Activated B cell treated with CpG ODN at 0.5 μM for 24 hours (primary cell): ENCODE measurements at regions not wholly inside any gene's neighbourhood (a gene's known extent, or its start where the extent isn't known, plus 50 kb on each side); places are given as distances from the start of the nearest gene placed in this dataset.
"Not testable (repeated sequence)": the region's sequence is repeated elsewhere in the genome, so short reads cannot be mapped to it uniquely, and the experiment has no call there.

Experiments used
- ATAC-seq: fragments of 200-7000 bp; cut with Tn5 transposase; one replicate; pipeline ENCODE4 v1.10.0; 2021; ENCODE audit warnings: low read depth, mild to moderate bottlenecking, moderate library complexity
- CTCF ChIA-PET: fragments of 350-600 bp; sonication (Branson Sonifier 250); formaldehyde crosslinking; loops from one replicate; lab custom pipeline; 2021; ENCODE audit warnings: antibody characterized with exemption; lab: Charles Lee
- POLR2A ChIA-PET: fragments of 350-600 bp; sonication (Branson Sonifier 250); formaldehyde crosslinking; loops from one replicate; lab custom pipeline; 2021; ENCODE audit warnings: antibody characterized with exemption; lab: Charles Lee
- DNase-seq: peaks from one replicate; pipeline ENCODE4 v3.0.0; 2022
- H3K27ac Mint-ChIP-seq: one replicate; pipeline ENCODE4 v1.8.0; 2020; ENCODE audit warnings: mixed read lengths
- H3K27me3 Mint-ChIP-seq: one replicate; pipeline ENCODE4 v1.8.0; 2021; ENCODE audit warnings: mixed read lengths
- H3K36me3 Mint-ChIP-seq: one replicate; pipeline ENCODE4 v1.8.0; 2021; ENCODE audit warnings: low read depth, mixed read lengths
- H3K4me1 Mint-ChIP-seq: one replicate; pipeline ENCODE4 v1.8.0; 2021; ENCODE audit warnings: mixed read lengths
- H3K4me3 Mint-ChIP-seq: one replicate; pipeline ENCODE4 v1.8.0; 2020; ENCODE audit warnings: mild to moderate bottlenecking, mixed read lengths
- H3K9me3 Mint-ChIP-seq: one replicate; pipeline ENCODE4 v1.8.0; 2020; ENCODE audit warnings: mixed read lengths
- CTCF ChIP-seq: fragments of 200-600 bp; IDR thresholded peaks from one replicate; pipeline ENCODE4 v1.8.0; 2022; ENCODE audit warnings: antibody characterized with exemption, mild to moderate bottlenecking
- intact Hi-C: fragments of 100-400 bp; cut with micrococcal nuclease; formaldehyde crosslinking; loops from one replicate; pipeline ENCODE4 v1.15.1; 2024

GRCh38 chr2:97348265-97348664 lies 235.3 kb downstream of the ANKRD36 start:
- intact Hi-C loops, result no loop called here
- H3K27me3 Mint-ChIP-seq, result peaks cover 2% of the 10 kb centered on the region
- H3K4me3 Mint-ChIP-seq, result no peak overlapping the region
- POLR2A ChIA-PET, result no interaction called here
- no peaks in the 10 kb centered on the region for H3K9me3 Mint-ChIP-seq
- H3K4me1 Mint-ChIP-seq, result peaks cover 4% of the 10 kb centered on the region
- TF ChIP-seq CTCF, result no peak
- ATAC-seq, result no peak
- no peak for DNase-seq
- CTCF ChIA-PET, result no interaction called here
- no peak overlapping the region for H3K27ac Mint-ChIP-seq
- H3K36me3 Mint-ChIP-seq, result no peaks in the 10 kb centered on the region

GRCh38 chr2:97344937-97345336 lies 232.0 kb downstream of the ANKRD36 start:
- ATAC-seq, CTCF ChIA-PET, DNase-seq, POLR2A ChIA-PET, H3K27ac Mint-ChIP-seq, H3K4me1 Mint-ChIP-seq, H3K9me3 Mint-ChIP-seq, intact Hi-C loops, H3K36me3 Mint-ChIP-seq, H3K4me3 Mint-ChIP-seq, H3K27me3 Mint-ChIP-seq: not testable (repeated sequence)

- H3K9me3 Mint-ChIP-seq, H3K27ac Mint-ChIP-seq, H3K36me3 Mint-ChIP-seq, POLR2A ChIA-PET, CTCF ChIA-PET, H3K4me1 Mint-ChIP-seq, DNase-seq, H3K4me3 Mint-ChIP-seq, H3K27me3 Mint-ChIP-seq, intact Hi-C loops: not testable (repeated sequence)
- peak; percentile 72 for ATAC-seq
Observed at GRCh38 chr2:97333674-97334073, 220.7 kb downstream of the ANKRD36 start.

- CTCF ChIA-PET, H3K4me3 Mint-ChIP-seq, H3K4me1 Mint-ChIP-seq, intact Hi-C loops, H3K9me3 Mint-ChIP-seq, DNase-seq, H3K27me3 Mint-ChIP-seq, POLR2A ChIA-PET, H3K27ac Mint-ChIP-seq, H3K36me3 Mint-ChIP-seq: not testable (repeated sequence)
- ATAC-seq, result peak; percentile 77
Observed at GRCh38 chr2:97332184-97332583, 219.2 kb downstream of the ANKRD36 start.

- ATAC-seq, H3K27ac Mint-ChIP-seq, DNase-seq, POLR2A ChIA-PET, H3K4me3 Mint-ChIP-seq, intact Hi-C loops, H3K4me1 Mint-ChIP-seq, H3K36me3 Mint-ChIP-seq, H3K9me3 Mint-ChIP-seq, CTCF ChIA-PET, H3K27me3 Mint-ChIP-seq: not testable (repeated sequence)
Observed at GRCh38 chr2:97321936-97322713, 209.2 kb downstream of the ANKRD36 start.

- CTCF ChIA-PET, H3K36me3 Mint-ChIP-seq, H3K9me3 Mint-ChIP-seq, H3K4me1 Mint-ChIP-seq, H3K4me3 Mint-ChIP-seq, DNase-seq, H3K27me3 Mint-ChIP-seq, intact Hi-C loops, POLR2A ChIA-PET, H3K27ac Mint-ChIP-seq, ATAC-seq: not testable (repeated sequence)
Observed at GRCh38 chr2:97315358-97315757, 202.4 kb downstream of the ANKRD36 start.

- POLR2A ChIA-PET, H3K36me3 Mint-ChIP-seq, CTCF ChIA-PET: not testable (repeated sequence)
Observed at GRCh38 chr2:97312426-97312825, 199.5 kb downstream of the ANKRD36 start.

GRCh38 chr2:97305426-97305825 lies 192.5 kb downstream of the ANKRD36 start:
- CTCF ChIA-PET, intact Hi-C loops, H3K27ac Mint-ChIP-seq, H3K27me3 Mint-ChIP-seq, H3K36me3 Mint-ChIP-seq, ATAC-seq, H3K4me3 Mint-ChIP-seq, H3K9me3 Mint-ChIP-seq, POLR2A ChIA-PET, H3K4me1 Mint-ChIP-seq, DNase-seq: not testable (repeated sequence)

More at GRCh38 chr2:97312426-97312825, 199.5 kb downstream of the ANKRD36 start:
- H3K4me3 Mint-ChIP-seq, H3K27ac Mint-ChIP-seq, DNase-seq, H3K4me1 Mint-ChIP-seq, ATAC-seq, H3K27me3 Mint-ChIP-seq, H3K9me3 Mint-ChIP-seq, intact Hi-C loops: not testable (repeated sequence)

GRCh38 chr2:97302881-97303280 lies 189.9 kb downstream of the ANKRD36 start:
- H3K27ac Mint-ChIP-seq, CTCF ChIA-PET, ATAC-seq, H3K27me3 Mint-ChIP-seq, intact Hi-C loops, H3K9me3 Mint-ChIP-seq, DNase-seq, H3K4me1 Mint-ChIP-seq, H3K36me3 Mint-ChIP-seq, POLR2A ChIA-PET, H3K4me3 Mint-ChIP-seq: not testable (repeated sequence)

- intact Hi-C loops, ATAC-seq, H3K27me3 Mint-ChIP-seq, H3K27ac Mint-ChIP-seq, DNase-seq, POLR2A ChIA-PET, H3K36me3 Mint-ChIP-seq, H3K4me3 Mint-ChIP-seq, CTCF ChIA-PET, H3K4me1 Mint-ChIP-seq, H3K9me3 Mint-ChIP-seq: not testable (repeated sequence)
Observed at GRCh38 chr2:97301771-97302170, 188.8 kb downstream of the ANKRD36 start.
